HG02970 (cell line): ENCODE measurements at regions not wholly inside any gene's neighbourhood (a gene's known extent, or its start where the extent isn't known, plus 50 kb on each side); places are given as distances from the start of the nearest gene placed in this dataset.

Source experiments
- ATAC-seq: cut with Tn5 transposase; IDR thresholded peaks from one replicate; pipeline ENCODE4 v1.9.1; 2021; ENCODE audit warnings: mild to moderate bottlenecking, moderate library complexity, moderate number of reproducible peaks; ENCODE audit not compliant: unreplicated experiment, low FRiP score

- ATAC-seq, result no peak
Observed at GRCh38 chr2:128380061-128380889, 61.6 kb upstream of the HS6ST1 start.

- ATAC-seq, result no peak
Observed at GRCh38 chr2:128380961-128381938, 62.6 kb upstream of the HS6ST1 start.

DNA sequence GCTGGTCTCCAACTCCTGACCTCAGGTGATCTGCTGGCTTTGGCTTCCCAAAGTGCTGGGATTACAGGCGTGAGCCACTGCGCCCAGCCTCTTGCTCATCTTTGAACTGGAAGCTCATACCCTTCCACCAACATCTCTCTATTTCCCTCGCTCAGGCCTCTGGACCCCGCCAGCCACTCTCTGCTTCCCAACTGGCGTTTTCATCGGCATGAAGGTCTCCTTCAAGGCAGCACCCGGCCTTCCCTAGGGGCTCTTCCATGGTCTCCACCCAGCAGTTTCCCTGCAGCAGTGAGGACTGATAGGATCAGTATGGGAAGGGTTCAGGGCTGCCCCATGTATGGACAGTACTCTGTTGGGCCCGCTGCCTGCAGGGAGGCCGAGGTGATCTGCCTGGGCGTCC, 65.8 kb upstream of the HS6ST1 start:
- no peak for ATAC-seq

DNA sequence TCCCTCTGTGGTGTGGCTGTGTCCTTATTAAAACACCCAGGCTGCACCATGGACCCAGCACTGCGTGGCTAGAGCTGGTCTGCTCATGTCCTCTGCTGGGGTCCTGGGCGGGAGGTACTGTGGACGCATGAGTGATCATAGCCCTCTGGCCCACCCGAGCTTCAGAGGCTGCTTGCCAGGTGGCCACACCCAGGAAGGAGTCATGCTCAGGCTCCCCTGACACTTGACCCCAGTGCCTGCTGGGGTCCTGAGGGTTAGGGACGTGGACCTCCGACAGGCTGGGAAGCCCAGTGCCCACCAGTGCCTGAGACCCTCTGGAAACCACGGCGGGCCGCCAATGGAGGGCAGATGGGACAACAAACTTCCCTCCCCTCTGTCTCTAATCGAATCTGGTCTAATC, 66.3 kb upstream of the HS6ST1 start:
- no peak for ATAC-seq

GRCh38 chr2:128385365-128385764, 66.7 kb upstream of the HS6ST1 start:
- no peak for ATAC-seq

- ATAC-seq, result no peak
Observed at GRCh38 chr2:128386066-128386465, 67.4 kb upstream of the HS6ST1 start.

DNA sequence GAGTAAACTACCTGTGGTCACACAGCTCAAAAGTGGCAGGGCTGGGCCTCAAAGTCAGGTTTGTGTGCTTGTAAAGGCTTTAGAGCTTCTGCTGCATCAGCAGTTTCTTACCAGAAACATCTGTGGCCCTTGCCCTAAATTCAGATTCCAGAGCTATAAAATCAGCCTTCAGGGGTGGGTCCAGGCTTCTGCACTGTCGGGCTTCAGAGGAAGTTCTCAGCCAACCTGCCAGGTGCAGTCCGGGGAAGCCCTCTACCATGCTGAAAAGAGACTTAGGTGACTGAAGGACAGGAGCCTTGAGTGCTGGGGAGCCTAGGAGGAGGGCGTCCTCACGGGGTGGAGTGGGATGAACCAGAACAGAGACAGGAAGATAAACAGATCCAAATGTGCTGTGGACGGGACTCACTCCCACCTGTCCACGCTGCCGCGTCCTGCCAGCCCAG, 69.9 kb upstream of the HS6ST1 start:
- ATAC-seq, result no peak

- no peak for ATAC-seq
Observed at GRCh38 chr2:128389388-128390086, 70.9 kb upstream of the HS6ST1 start.

DNA sequence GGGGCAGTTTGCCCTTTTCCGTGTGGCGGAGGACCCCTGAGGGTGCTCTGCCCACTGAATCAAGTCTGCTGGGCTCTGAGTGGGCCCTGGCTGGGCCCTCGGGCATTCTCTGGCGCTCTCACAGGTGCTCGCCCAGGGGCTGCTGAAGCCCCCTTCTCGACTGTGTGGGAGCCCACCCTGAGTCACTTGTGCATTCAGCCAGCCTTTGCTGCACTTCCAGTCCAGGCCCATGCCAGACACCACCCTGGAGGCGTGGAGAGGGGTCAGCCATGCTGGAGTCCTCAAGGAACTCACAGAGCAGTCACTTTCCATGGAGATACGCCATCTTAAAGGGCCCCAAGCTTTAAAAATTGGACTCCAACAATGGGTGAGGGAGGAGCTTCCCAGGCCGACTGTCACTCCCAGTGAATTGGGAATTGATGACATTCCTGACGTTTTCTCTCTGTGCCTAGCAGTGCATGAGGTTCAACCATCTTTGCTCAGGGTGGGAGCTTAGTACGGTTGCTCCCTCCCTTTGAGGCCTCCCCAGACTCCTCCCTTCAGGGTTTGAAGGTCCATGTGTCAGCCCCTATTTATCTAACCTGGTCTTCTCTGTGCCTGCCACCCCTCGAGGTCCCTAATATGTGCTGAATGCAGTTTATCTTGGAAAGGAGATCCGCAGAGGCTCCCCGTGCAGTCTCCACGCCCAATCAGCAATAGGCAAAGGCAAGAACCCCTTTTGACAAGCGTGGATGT, 71.8 kb upstream of the HS6ST1 start:
- ATAC-seq, result no peak

DNA sequence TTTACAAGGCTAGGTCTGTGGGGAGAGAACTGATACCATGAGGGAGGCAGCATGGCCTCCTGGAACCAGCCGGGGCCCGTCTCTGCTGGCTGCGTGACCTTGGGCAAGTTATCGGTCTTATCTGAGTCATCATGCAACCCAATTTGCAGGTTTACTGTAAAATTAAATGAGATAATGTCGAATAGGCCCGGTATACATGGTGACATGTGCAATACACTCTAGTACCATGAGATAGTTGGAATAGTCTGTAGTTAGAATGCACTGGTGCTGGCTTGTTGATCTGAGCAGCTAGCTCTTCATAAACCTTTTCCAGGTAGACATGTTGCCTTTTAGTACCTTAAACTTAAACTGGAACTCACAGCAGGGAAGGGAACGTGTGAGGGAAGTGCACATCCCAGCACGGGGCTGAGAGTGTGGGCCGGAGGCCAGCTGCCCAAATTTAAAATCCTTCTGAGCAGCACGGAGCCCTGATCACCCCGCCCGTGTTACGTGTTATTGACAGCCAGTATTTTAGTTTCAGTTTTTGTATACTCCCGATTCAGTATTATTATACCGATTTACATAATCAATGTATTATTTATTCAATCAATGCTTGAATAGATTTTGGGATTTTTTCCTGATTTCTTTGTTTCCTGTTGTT, 72.4 kb upstream of the HS6ST1 start:
- no peak for ATAC-seq

- ATAC-seq, result no peak
Observed at GRCh38 chr2:128391679-128392078, 73.0 kb upstream of the HS6ST1 start.

DNA sequence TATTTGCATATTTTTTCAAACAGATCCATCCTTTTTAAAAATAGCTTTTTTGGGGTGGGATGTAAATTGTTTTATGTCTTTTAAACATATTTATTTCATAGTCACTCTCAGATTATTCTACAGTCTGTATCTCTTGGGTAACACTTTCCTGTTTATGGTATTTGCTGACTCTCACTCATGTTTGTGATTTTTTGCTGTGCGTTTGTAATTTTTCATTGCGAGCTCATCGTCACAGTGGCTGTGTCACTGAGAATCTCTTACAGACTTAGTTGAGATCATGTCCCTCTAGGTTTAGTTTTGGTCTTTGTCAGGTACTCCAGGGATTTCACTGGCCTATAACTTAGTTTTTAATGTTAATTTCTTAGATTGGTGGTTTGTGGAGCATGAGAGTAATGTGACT, 73.5 kb upstream of the HS6ST1 start:
- no peak for ATAC-seq

DNA sequence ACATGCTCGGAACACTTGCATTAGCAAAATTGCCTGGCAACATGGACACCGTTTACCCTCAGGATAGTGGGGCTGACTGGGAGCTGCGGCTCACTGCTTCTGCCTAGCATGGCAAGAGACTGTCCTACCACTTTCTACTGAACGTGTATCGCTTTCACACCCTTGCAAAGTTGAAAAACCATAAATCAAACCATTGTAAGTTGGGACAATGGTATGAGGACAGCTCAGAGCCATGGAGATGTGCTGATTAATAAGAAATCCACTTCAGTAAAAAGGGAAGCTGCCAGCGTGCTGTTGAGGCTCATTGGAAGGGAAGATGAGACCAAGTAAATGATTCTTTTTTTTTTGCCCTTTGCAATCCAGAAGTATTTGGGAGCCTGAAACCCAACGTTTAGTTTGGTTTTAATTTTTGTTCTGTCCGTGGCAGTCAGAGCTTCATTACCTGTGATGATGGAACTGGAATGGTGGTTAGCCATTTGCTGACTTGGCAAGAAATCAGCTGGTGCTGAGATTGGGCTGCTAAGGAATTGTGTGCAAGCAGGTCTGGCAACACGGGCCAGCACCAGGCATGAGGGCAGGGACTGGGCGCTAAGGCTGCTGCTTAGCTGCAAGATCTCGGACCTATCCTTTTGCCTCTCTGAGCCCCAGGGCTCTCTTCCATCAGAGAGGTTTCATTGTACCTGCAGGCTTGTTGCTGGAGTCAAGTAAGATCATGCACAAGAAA, 75.5 kb upstream of the HS6ST1 start:
- ATAC-seq, result no peak

- ATAC-seq, result no peak
Observed at GRCh38 chr2:128395196-128395595, 76.5 kb upstream of the HS6ST1 start.

DNA sequence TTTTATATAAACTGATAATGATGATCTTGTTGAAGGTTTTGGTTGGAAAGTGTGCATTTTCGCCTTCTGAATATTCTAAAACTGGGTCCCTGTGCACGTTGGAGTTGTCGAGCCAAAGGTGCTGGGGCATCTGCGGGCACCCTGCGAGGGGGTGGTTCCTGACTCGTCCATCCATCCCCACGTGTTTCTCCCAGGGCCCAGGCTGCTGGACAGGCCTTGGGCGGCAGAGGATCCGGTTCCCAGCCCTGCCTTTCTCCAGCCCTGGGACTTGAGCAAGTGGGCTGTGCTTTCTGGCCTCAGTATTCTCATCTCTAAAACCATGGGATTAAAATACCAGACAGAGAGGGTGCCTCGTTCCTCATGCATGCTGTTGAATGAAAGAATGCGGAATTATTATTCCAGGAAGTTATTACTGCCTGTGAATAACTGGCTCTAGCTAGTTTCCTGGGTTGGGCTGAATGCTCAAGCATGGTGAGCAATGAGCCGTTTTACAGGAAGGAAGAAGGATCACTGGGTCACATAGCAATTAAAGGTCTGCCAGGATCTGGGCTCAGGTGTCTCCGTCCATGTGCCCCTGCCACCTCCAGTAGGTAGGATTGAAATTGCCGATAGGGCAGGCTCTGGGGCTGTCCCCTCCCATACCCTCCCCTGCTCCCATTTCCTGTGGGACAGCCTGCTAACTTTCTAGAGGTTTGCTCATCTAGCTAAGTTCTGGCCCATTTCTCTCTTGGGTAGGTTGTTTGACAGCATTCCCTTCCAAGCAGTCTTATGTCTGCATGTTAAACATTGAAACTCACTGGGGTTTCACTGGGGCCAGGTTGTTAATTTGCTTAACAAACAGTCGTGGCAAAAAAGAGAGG, 77.2 kb upstream of the HS6ST1 start:
- no peak for ATAC-seq

- ATAC-seq, result no peak
Observed at GRCh38 chr2:128396500-128396891, 77.8 kb upstream of the HS6ST1 start.

DNA sequence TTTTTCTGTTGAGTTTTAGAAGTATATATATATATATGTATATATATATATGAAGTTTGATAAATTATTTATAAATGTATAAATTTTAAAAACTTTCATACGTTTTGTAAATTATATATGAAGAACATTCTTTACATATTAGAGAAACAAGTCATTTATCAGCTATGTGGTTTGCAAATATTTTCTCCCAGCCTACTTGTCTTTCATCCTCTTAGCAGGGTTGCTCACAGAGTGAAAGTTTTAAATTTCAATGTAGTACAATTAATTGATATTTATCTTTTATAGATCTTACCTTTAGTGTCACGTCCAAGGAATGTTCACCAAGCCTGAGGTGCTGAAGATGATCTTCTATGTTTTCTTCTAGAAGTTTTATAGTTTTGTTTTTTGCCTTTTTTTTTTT, 78.3 kb upstream of the HS6ST1 start:
- no peak for ATAC-seq

DNA sequence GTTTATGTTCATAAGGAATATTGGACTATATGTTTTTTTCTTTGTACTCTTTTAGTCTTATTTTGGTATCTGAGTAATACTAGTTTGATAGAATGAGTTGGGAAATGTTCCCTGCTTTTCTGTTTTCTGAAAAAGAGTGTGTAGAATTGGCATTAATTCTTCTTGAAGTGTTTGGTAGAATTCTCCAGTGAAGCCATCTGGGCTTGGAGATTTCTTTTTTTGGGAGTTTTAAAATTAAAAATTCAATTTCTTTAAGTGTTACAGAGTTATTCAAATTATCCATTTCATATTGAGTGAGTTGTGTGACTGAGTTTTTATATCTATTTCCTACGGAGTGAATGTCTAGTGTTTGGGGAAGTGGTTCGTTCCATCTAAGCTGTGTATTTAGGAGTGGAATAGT, 80.6 kb upstream of the HS6ST1 start:
- no peak for ATAC-seq
